SHP77 (cell line): ENCODE measurements at regions not wholly inside any gene's neighbourhood (a gene's known extent, or its start where the extent isn't known, plus 50 kb on each side); places are given as distances from the start of the nearest gene placed in this dataset.

Experiments
- DNase-seq, 2 experiments: peaks; one replicate each; lab custom pipeline; 2025; lab: John Stamatoyannopoulos, UW

GRCh38 chr4:152112887-152113286, 352.1 kb upstream of the GATB start:
- DNase-seq = no peak

GRCh38 chr4:152112190-152112589, 351.4 kb upstream of the GATB start:
- no peak for DNase-seq

- no peak for DNase-seq
Measured at GRCh38 chr4:152110780-152111179, 350.0 kb upstream of the GATB start.

GRCh38 chr4:152109531-152110509, 349.0 kb upstream of the GATB start:
- DNase-seq = no peak

- no peak for DNase-seq
Measured at GRCh38 chr4:152107736-152108500, 347.1 kb upstream of the GATB start.

- DNase-seq = no peak
Measured at GRCh38 chr4:152106781-152107321, 346.0 kb upstream of the GATB start.

- DNase-seq = no peak
Measured at GRCh38 chr4:152106113-152106763, 345.4 kb upstream of the GATB start.

GRCh38 chr4:152104901-152105357, 344.1 kb upstream of the GATB start:
- DNase-seq = no peak

GRCh38 chr4:152104356-152104755, 343.5 kb upstream of the GATB start:
- no peak for DNase-seq

GRCh38 chr4:152103181-152103901, 342.5 kb upstream of the GATB start:
- no peak for DNase-seq

GRCh38 chr4:152102436-152103000, 341.7 kb upstream of the GATB start:
- no peak for DNase-seq

GRCh38 chr4:152101556-152102435, 341.0 kb upstream of the GATB start:
- no peak for DNase-seq

GRCh38 chr4:152100379-152101201, 339.8 kb upstream of the GATB start:
- no peak for DNase-seq

- no peak for DNase-seq
Measured at GRCh38 chr4:152099981-152100378, 339.2 kb upstream of the GATB start.

GRCh38 chr4:152099555-152099954, 338.7 kb upstream of the GATB start:
- no peak for DNase-seq

GRCh38 chr4:152099061-152099425, 338.2 kb upstream of the GATB start:
- no peak for DNase-seq

GRCh38 chr4:152098365-152099060, 337.7 kb upstream of the GATB start:
- no peak for DNase-seq

GRCh38 chr4:152097371-152097770, 336.6 kb upstream of the GATB start:
- DNase-seq = no peak

GRCh38 chr4:152095701-152096070, 334.9 kb upstream of the GATB start:
- no peak for DNase-seq
